ENCODE measurements at regions not wholly inside any gene's neighbourhood (a gene's known extent, or its start where the extent isn't known, plus 50 kb on each side); places are given as distances from the start of the nearest gene placed in this dataset.

GRCh38 chr6:93567164-93567563, 147.8 kb upstream of the EPHA7 start:
- intact Hi-C loops (cut with DNase I): no loop called here
- no peak for DNase-seq (ENCODE audit: low spot score)

DNA sequence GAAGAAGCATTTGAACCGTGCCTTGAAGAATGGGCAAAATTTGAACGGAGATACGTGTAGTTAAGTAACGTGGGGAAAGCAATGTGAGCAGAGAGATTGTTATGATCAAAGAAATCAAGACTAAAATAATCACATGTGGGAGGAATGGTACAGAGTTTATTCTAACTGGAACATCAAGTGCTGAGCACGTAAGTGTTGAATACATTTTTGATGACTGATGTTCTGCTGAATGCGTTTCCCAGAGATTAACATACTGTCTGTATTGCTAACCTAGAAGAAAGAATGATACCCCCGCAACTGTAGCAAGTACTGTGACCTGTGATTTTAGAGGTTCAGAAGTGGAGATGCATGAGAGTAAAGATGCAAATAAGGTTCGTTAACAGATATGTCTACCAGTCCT, 146.9 kb upstream of the EPHA7 start:
- no peak for DNase-seq (ENCODE audit: low spot score)
- intact Hi-C loops (cut with DNase I): no loop called here

DNA sequence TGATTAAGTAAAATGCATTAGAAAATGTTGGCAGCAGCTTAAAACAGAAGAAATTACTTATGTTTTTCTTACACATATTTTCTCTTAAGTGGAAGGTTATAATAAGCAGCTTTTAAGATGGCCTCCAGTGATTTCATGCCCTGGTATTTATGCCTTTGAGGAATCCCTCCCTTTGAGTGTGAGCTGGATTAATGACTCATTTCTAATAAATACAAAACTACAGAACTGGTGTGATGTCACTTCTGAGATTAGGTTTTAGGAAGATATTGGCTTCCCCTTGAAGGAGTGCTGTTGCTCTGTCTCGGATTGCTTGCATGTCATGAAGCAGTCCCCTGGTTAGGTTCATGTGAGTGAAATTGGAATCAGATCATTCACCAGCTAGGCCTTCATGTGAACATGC, 143.2 kb upstream of the EPHA7 start:
- no peak for DNase-seq (ENCODE audit: low spot score)
- intact Hi-C loops (cut with DNase I): no loop called here

- no peak for DNase-seq (ENCODE audit: low spot score)
These were observed 135.9 kb upstream of the EPHA7 start for GRCh38 chr6:93555292-93555691.

DNA sequence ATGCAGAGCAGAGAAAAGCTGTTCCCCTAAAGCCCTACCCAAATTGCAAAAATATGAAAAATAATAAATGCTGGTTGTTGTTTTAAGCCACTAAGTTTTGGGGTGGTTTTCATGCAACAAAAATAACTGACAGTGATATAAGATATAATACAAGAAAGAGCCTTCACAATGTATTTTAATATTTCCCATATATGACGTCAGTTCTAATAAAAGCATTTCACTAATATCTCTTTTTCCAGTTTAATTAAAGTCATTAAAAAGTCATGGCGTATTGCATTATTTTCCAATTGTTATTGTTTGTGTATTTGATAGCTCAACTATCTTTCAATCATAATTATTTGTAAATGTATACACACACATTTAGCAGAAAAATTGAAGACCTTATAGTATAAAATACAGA, 134.7 kb upstream of the EPHA7 start:
- intact Hi-C loops (cut with DNase I): no loop called here
- no peak for DNase-seq (ENCODE audit: low spot score)

More at GRCh38 chr6:93555292-93555691, 135.9 kb upstream of the EPHA7 start:
- intact Hi-C loops (cut with DNase I): no loop called here

DNA sequence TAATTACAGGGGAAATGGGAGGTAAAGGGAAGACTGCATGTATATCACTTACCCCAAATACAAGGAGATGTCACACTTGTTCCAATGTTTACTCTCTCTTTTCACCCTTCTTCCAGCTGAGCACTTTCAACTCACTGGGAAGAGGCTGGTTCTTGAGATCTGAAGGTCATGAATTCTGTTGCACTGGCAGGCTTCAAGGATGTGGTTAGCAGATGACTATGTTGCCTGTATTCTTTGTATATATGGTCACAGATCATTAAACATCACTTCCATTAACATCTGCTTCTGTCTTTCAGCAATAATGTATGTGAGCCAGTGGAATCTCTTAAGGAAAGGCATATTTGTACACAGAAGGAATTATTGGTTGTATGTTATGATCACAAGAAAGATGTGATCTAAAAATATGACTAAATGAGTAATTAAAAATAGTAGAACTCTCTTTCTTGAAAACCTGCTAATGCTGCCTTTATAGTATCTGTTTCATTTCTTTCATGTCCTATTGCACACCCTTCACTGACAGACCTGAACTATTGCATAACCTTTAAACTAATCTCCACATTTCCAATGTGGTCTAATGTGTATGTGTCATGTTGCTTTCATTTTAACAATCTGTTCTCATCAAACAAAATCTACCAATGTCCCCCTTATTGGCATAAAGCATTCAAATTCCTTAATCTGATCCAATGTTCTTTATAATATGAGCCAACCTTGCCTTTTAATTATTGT, 131.4 kb upstream of the EPHA7 start:
- no peak for DNase-seq (ENCODE audit: low spot score)
- intact Hi-C loops (cut with DNase I): no loop called here

DNA sequence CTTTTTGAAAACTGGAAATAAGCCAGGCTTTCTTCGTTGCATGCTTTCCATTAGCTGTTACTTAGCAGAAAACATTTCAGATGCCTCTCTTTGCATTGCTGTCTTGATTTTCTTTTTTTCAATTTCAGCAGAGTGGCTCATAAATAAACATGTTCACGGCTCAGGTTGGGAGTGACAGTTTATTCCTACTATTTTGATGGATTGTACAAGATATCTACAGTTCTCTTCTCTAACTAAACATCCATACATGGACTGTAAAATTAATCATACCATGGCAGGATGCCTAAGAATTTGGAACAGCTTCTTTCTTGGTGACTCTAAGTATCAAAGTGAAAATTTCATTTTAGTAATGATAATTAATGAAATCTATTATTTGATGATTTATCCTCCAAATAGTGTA, 130.5 kb upstream of the EPHA7 start:
- no peak for DNase-seq (ENCODE audit: low spot score)
- intact Hi-C loops (cut with DNase I): no loop called here

DNA sequence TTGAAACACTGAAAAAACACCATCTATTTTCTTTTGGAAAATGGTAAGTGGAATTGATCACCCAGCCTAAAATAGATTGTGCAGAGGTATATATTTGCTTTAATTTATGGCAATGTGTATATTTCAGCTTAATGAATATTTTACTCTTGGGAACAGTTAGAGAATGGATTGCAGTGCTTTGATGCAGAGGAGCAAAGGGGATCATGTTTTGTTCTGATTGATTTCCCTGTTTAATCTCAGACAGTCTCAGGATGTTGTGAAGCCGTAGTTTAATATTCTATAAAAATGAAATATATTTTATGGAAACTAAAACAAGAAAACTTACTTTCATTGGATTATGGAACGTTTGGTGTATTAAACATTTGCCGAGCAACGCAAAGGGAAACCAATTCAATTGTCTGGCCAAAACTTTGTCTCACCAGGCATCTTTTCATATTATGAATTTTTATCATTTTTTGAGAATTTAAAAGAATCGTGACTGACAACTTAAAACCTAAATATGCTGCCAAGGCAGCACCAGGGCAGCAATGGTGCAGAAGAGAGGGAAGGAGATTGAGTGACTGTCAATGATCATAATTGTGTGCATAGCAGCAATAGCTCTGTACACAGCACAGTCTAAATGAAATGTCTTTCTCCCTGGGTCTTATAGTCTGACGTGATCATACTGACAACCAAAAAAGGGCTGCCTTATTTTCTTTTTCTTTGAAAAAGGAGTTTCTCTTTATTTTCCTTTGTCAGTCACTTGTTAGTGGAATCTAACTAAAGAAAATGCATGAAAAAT, 105.5 kb upstream of the EPHA7 start:
- intact Hi-C loops (cut with DNase I): no loop called here

GRCh38 chr6:93523365-93523764, 104.0 kb upstream of the EPHA7 start:
- DNase-seq (ENCODE audit: low spot score): no peak
- intact Hi-C loops (cut with DNase I): no loop called here

More for the DNA sequence above, 105.5 kb upstream of the EPHA7 start:
- no peak for DNase-seq (ENCODE audit: low spot score)

DNA sequence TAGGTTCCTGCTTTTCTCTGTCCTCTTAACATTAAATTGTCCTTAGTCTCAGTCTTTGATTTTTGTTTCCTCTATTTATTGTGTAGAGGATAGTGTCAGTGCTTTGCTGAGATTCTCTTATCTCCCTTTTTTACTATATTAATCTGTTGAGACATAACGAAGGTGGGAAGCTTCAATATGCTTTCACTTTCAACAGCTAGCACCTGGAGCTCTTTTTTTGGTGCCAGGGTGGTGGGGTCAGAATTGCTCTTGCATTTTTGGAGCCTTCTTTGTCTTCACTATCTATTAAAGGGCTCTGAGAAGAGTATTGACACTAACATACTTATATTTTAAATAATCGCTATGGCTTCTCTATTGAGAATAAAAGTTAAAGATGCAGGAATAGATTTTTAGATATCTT, 97.1 kb upstream of the EPHA7 start:
- intact Hi-C loops (cut with DNase I): no loop called here
- no peak for DNase-seq (ENCODE audit: low spot score)

DNA sequence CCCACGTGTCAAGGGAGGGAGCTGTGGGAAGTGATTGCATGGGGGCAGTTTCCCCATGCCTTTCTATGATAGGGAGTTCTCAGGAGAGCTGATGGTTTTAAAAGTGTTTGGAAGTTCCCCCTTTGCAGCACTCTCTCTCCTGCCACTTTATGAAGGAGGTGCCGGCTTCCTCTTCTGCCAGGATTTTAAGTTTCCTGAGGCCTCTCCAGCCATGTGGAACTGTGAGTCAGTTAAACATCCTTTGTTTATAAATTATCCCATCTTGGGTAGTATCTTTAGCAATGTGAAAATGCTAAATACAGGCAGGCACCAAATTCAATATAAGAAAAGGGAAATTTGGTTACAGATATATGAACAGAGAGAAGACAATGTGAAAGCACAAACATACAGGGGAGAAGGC, 96.4 kb upstream of the EPHA7 start:
- intact Hi-C loops (cut with DNase I): no loop called here
- DNase-seq (ENCODE audit: low spot score): no peak

- no peak for DNase-seq (ENCODE audit: low spot score)
- intact Hi-C loops (cut with DNase I): no loop called here
These were observed 79.4 kb upstream of the EPHA7 start for GRCh38 chr6:93498713-93499112.

GRCh38 chr6:93496548-93496947, 77.2 kb upstream of the EPHA7 start:
- intact Hi-C loops (cut with DNase I): no loop called here

DNA sequence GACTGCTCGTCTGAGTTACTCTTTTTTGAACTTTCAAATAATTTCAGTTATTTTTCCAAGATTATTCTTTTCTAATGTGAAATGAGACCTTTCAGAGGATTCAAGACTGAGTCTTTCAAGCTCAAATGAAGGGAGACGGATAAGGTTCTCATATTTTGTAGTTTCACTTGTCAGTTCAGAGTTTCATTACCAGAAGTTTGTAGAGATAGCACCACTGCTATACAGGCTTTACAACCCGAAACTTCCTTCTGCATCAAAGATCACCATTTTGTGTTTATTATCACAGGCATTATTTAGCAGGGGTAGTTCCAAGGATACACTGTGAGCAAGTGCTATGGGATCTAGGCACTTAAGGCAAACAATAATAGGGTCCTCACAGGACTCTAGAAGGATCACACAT, 74.7 kb upstream of the EPHA7 start:
- intact Hi-C loops (cut with DNase I): no loop called here
- DNase-seq (ENCODE audit: low spot score): no peak

More at GRCh38 chr6:93496548-93496947, 77.2 kb upstream of the EPHA7 start:
- no peak for DNase-seq (ENCODE audit: low spot score)

DNA sequence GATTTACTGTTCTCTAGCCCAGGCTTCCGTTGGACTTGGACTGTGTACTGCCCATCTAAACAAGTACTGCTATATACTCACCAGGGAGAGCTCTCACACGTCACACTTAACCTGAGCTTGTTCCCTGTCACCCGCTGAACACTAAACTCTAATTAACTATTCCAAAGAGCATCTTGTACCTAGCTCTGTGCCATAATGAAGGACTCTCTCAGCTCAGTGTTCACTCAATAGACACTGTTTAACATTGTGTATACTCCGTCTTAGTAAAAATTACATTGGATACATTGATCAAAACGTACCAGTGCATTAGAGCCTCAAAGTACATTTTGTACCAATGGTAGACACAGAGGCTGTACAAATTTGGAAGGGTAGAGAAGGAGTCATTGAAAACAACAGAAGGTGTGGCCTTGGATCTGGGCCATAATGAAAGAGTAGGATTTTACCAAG, 55.4 kb upstream of the EPHA7 start:
- intact Hi-C loops (cut with DNase I): no loop called here
- no peak for DNase-seq (ENCODE audit: low spot score)

DNA sequence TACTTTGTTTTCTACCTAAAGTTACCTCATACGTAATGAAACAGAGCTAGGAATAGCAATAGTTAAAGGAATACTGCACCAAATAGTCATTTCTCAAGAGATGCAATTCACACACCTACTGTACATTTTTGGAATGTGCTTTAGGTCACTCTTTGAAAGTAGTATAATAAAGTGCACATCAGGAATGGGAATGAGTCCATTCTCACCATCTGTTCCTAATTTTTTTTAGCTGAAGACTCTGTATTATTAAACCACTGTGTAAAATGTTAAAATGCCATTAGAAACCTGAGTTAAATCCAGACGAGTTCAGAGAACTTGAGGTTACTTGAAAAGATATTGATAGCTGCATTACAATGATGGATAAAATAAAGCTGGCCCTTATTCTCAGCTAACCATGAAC, 51.9 kb upstream of the EPHA7 start:
- intact Hi-C loops (cut with DNase I): no loop called here
- DNase-seq (ENCODE audit: low spot score): no peak
